ENCODE measurements at regions not wholly inside any gene's neighbourhood (a gene's known extent, or its start where the extent isn't known, plus 50 kb on each side); places are given as distances from the start of the nearest gene placed in this dataset.

- Histone ChIP-seq H3K4me3 (no peak overlapping the region), H3K27ac (no peak overlapping the region)
- no peak for DNase-seq (ENCODE audit: low spot score)
- no peak for TF ChIP-seq CTCF (IDR thresholded peaks at IDR 0.05)
Observed at GRCh38 chr10:117685431-117685830, 142.9 kb downstream of the EMX2 start.

GRCh38 chr10:117686606-117687005 lies 144.1 kb downstream of the EMX2 start:
- DNase-seq (ENCODE audit: low spot score) = no peak
- Histone ChIP-seq H3K27ac (no peak overlapping the region), H3K4me3 (no peak overlapping the region)
- no peak for TF ChIP-seq CTCF (IDR thresholded peaks at IDR 0.05)

GRCh38 chr10:117688358-117688757 lies 145.8 kb downstream of the EMX2 start:
- Histone ChIP-seq H3K4me3 (no peak overlapping the region), H3K27ac (no peak overlapping the region)
- TF ChIP-seq CTCF (IDR thresholded peaks at IDR 0.05) = no peak
- DNase-seq (ENCODE audit: low spot score) = no peak

GRCh38 chr10:117689566-117689965 lies 147.0 kb downstream of the EMX2 start:
- Histone ChIP-seq H3K27ac (no peak overlapping the region), H3K4me3 (no peak overlapping the region)
- TF ChIP-seq CTCF (IDR thresholded peaks at IDR 0.05) = no peak
- DNase-seq (ENCODE audit: low spot score) = no peak

- no peak for TF ChIP-seq CTCF (IDR thresholded peaks at IDR 0.05)
- Histone ChIP-seq H3K27ac (no peak overlapping the region), H3K4me3 (no peak overlapping the region)
- DNase-seq (ENCODE audit: low spot score) = no peak
Observed at GRCh38 chr10:117690359-117690758, 147.8 kb downstream of the EMX2 start.

GRCh38 chr10:117694190-117694589 lies 151.6 kb downstream of the EMX2 start:
- Histone ChIP-seq H3K27ac (no peak overlapping the region), H3K4me3 (no peak overlapping the region)
- TF ChIP-seq CTCF (IDR thresholded peaks at IDR 0.05) = no peak
- no peak for DNase-seq (ENCODE audit: low spot score)

GRCh38 chr10:117697402-117697801 lies 154.9 kb downstream of the EMX2 start:
- no peak for TF ChIP-seq CTCF (IDR thresholded peaks at IDR 0.05)
- DNase-seq (ENCODE audit: low spot score) = no peak

More at GRCh38 chr10:117697402-117697801, 154.9 kb downstream of the EMX2 start:
- no peak overlapping the region for H3K4me3 ChIP-seq
- H3K27ac ChIP-seq = no peak overlapping the region

Measured in coronary artery (tissue), 2 donors.